ENCODE measurements at regions not wholly inside any gene's neighbourhood (a gene's known extent, or its start where the extent isn't known, plus 50 kb on each side); places are given as distances from the start of the nearest gene placed in this dataset.

DNA sequence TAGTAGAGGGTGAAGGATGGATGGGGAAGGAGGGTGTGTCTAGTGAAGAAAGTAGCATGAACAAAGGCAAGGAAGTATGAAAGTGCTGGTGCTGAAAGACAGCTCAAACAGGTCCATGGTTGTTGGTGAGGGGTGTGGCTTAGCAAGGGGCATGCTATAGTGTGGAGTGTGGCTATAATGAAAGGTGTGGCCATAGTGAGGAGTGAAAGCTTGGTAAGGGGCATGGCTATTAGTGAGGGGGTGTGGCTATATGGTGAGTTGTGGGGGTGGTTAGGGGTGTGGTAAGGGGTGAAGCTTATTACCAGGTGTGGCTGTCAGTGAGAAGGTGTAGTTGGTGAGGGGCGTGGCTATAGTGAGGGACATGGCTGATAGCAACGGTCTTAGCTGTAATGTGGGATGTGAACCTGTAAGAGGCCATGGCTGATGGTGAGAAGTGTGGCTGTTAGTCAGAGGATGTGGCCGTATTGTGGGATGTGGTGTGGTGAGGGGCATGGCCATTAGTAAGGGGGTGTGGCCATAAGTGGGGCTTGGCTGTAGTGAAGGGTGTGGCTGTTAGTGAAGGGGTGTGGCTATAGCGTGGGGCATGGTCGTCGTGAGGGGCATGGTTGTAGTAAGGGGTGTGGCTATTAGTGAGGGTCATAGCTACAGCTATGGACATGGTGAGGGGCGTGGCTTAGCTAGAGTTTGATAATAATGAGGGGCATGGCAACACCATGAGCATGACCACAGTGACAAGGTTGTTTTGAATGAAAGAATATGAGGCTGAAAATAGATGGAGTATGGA, 549.6 kb downstream of the FBXO15 start:
- H3K36me3 Mint-ChIP-seq, result no peaks in the 10 kb centered on the region
- no peak for DNase-seq
- ChIA-PET CTCF (no interaction called here), POLR2A (no interaction called here)
- H3K9me3 Mint-ChIP-seq, result peaks cover 7 to 22% (median 12%) of the 10 kb centered on the region in 5 donors
- no peaks in the 10 kb centered on the region for H3K4me1 Mint-ChIP-seq
- H3K27ac ChIP-seq (ENCODE audit: low read depth, low read length), result no peak overlapping the region
- no peaks in the 10 kb centered on the region for H3K27me3 ChIP-seq (ENCODE audit: insufficient read depth, low read length, poor library complexity, severe bottlenecking)
- no peaks in the 10 kb centered on the region for H3K27me3 Mint-ChIP-seq
- no peaks in the 10 kb centered on the region for H3K36me3 ChIP-seq (ENCODE audit: insufficient read depth, low read length)
- no peaks in the 10 kb centered on the region for H3K4me1 ChIP-seq (ENCODE audit: insufficient read depth, low read length)
- no peak overlapping the region for H3K4me3 ChIP-seq (ENCODE audit: low read length)
- H3K4me3 Mint-ChIP-seq, result no peak overlapping the region
- no peak overlapping the region for H3K27ac Mint-ChIP-seq
- H3K9me3 ChIP-seq (ENCODE audit: low read length), result no peaks in the 10 kb centered on the region

GRCh38 chr18:73594749-73595148, 552.9 kb downstream of the FBXO15 start:
- H3K27ac ChIP-seq (ENCODE audit: low read depth, low read length), result no peak overlapping the region
- no peaks in the 10 kb centered on the region for H3K27me3 ChIP-seq (ENCODE audit: insufficient read depth, low read length, poor library complexity, severe bottlenecking)
- H3K4me3 ChIP-seq (ENCODE audit: low read length), result no peak overlapping the region
- no peaks in the 10 kb centered on the region for H3K36me3 Mint-ChIP-seq
- no peak overlapping the region for H3K27ac Mint-ChIP-seq
- H3K4me1 Mint-ChIP-seq, result no peaks in the 10 kb centered on the region
- CTCF ChIA-PET, result no interaction called here
- no peaks in the 10 kb centered on the region for H3K27me3 Mint-ChIP-seq
- peaks cover 7 to 29% (median 12%) of the 10 kb centered on the region in 5 donors for H3K9me3 Mint-ChIP-seq
- POLR2A ChIA-PET, result no interaction called here
- H3K36me3 ChIP-seq (ENCODE audit: insufficient read depth, low read length), result no peaks in the 10 kb centered on the region
- no peaks in the 10 kb centered on the region for H3K4me1 ChIP-seq (ENCODE audit: insufficient read depth, low read length)
- no peaks in the 10 kb centered on the region for H3K9me3 ChIP-seq (ENCODE audit: low read length)
- H3K4me3 Mint-ChIP-seq, result no peak overlapping the region
- DNase-seq, result no peak

GRCh38 chr18:73593207-73593606, 554.4 kb downstream of the FBXO15 start:
- ChIA-PET POLR2A (no interaction called here), CTCF (no interaction called here)
- H3K4me3 ChIP-seq (ENCODE audit: low read length), result no peak overlapping the region
- no peaks in the 10 kb centered on the region for H3K9me3 ChIP-seq (ENCODE audit: low read length)
- no peaks in the 10 kb centered on the region for H3K27me3 Mint-ChIP-seq
- H3K27me3 ChIP-seq (ENCODE audit: insufficient read depth, low read length, poor library complexity, severe bottlenecking), result no peaks in the 10 kb centered on the region
- DNase-seq, result no peak
- no peaks in the 10 kb centered on the region for H3K4me1 ChIP-seq (ENCODE audit: insufficient read depth, low read length)
- H3K36me3 Mint-ChIP-seq, result no peaks in the 10 kb centered on the region
- no peaks in the 10 kb centered on the region for H3K4me1 Mint-ChIP-seq
- H3K9me3 Mint-ChIP-seq, result peaks cover under 1 to 24% (median 7%) of the 10 kb centered on the region in 5 donors
- no peak overlapping the region for H3K27ac ChIP-seq (ENCODE audit: low read depth, low read length)
- no peak overlapping the region for H3K27ac Mint-ChIP-seq
- H3K36me3 ChIP-seq (ENCODE audit: insufficient read depth, low read length), result no peaks in the 10 kb centered on the region
- no peak overlapping the region for H3K4me3 Mint-ChIP-seq

- Histone ChIP-seq H3K4me3 (ENCODE audit: low read length) (no peak overlapping the region), H3K9me3 (ENCODE audit: low read length) (no peaks in the 10 kb centered on the region), H3K36me3 (ENCODE audit: insufficient read depth, low read length) (no peaks in the 10 kb centered on the region), H3K4me1 (ENCODE audit: insufficient read depth, low read length) (no peaks in the 10 kb centered on the region), H3K27ac (ENCODE audit: low read depth, low read length) (no peak overlapping the region), H3K27me3 (ENCODE audit: insufficient read depth, low read length, poor library complexity, severe bottlenecking) (no peaks in the 10 kb centered on the region)
- peaks cover 0 to 19% (median 7%) of the 10 kb centered on the region in 5 donors for H3K9me3 Mint-ChIP-seq
- no peaks in the 10 kb centered on the region for H3K36me3 Mint-ChIP-seq
- H3K27ac Mint-ChIP-seq, result no peak overlapping the region
- no peaks in the 10 kb centered on the region for H3K4me1 Mint-ChIP-seq
- ChIA-PET CTCF (no interaction called here), POLR2A (no interaction called here)
- H3K27me3 Mint-ChIP-seq, result no peaks in the 10 kb centered on the region
- no peak for DNase-seq
- H3K4me3 Mint-ChIP-seq, result no peak overlapping the region
These were observed 556.7 kb downstream of the FBXO15 start for GRCh38 chr18:73590950-73591349.

DNA sequence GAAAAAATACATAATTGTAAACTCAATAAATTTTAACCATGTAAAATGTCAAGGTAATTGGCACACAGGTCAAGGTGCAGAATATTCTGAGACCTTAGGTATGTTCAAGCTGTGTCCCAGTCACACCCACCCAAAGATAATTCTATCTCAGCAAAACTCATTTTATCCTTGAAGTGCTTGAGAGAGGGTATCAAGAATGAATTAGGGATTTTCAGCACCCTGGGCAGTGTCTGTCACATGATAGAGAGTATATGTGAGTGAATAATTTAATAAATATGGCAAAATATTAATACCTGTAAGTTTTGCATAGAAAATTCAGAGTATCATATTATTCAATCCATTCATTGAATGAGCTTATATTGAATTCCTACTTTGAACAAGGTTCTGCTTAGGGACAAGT, 567.9 kb downstream of the FBXO15 start:
- no peak for DNase-seq
- no peaks in the 10 kb centered on the region for H3K36me3 ChIP-seq (ENCODE audit: insufficient read depth, low read length)
- no peak overlapping the region for H3K27ac Mint-ChIP-seq
- peaks cover 0 to 33% (median 5%) of the 10 kb centered on the region in 5 donors for H3K9me3 Mint-ChIP-seq
- POLR2A ChIA-PET, result no interaction called here
- no peaks in the 10 kb centered on the region for H3K9me3 ChIP-seq (ENCODE audit: low read length)
- no peaks in the 10 kb centered on the region for H3K4me1 ChIP-seq (ENCODE audit: insufficient read depth, low read length)
- no peaks in the 10 kb centered on the region for H3K27me3 ChIP-seq (ENCODE audit: insufficient read depth, low read length, poor library complexity, severe bottlenecking)
- no peaks in the 10 kb centered on the region for H3K4me1 Mint-ChIP-seq
- no peak overlapping the region for H3K4me3 Mint-ChIP-seq
- CTCF ChIA-PET, result no interaction called here
- H3K27me3 Mint-ChIP-seq, result no peaks in the 10 kb centered on the region
- no peaks in the 10 kb centered on the region for H3K36me3 Mint-ChIP-seq
- no peak overlapping the region for H3K27ac ChIP-seq (ENCODE audit: low read depth, low read length)
- no peak overlapping the region for H3K4me3 ChIP-seq (ENCODE audit: low read length)

GRCh38 chr18:73577365-73577764, 570.3 kb downstream of the FBXO15 start:
- Mint-ChIP-seq H3K27me3 (no peaks in the 10 kb centered on the region), H3K27ac (no peak overlapping the region), H3K9me3 (peaks cover 0 to 29% (median 6%) of the 10 kb centered on the region in 5 donors), H3K36me3 (no peaks in the 10 kb centered on the region), H3K4me3 (no peak overlapping the region), H3K4me1 (no peaks in the 10 kb centered on the region)
- no peak for DNase-seq
- H3K9me3 ChIP-seq (ENCODE audit: low read length), result no peaks in the 10 kb centered on the region
- no peaks in the 10 kb centered on the region for H3K36me3 ChIP-seq (ENCODE audit: insufficient read depth, low read length)
- POLR2A ChIA-PET, result no interaction called here
- CTCF ChIA-PET, result no interaction called here
- no peaks in the 10 kb centered on the region for H3K27me3 ChIP-seq (ENCODE audit: insufficient read depth, low read length, poor library complexity, severe bottlenecking)
- no peak overlapping the region for H3K27ac ChIP-seq (ENCODE audit: low read depth, low read length)
- H3K4me3 ChIP-seq (ENCODE audit: low read length), result no peak overlapping the region
- no peaks in the 10 kb centered on the region for H3K4me1 ChIP-seq (ENCODE audit: insufficient read depth, low read length)

DNA sequence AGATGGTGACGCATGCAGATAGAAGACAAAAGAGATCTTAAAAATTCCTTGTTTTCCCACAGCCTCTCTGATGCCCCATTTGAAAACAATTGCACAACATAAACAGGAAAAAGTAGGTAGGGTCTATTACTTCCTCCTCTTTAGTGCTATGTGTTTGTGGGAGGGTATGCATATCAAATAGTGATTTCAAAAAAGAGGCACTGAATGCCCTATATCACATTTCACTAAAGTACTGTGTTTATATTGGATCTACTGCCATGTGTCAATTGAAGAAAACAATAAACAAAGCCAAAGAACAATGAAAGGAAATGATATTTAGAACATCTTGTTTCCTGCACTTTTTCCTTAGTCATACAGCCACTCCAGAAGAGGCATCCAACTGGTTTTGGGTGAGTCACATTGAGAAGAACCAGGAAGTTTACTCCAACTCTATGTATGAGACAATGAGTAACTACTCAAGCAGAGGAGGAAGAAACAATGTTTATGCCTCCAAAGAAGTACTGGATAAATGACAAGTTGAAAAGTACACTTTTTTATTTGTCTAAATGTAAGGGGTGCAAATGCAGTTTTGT, 583.6 kb downstream of the FBXO15 start:
- POLR2A ChIA-PET, result no interaction called here
- Histone ChIP-seq H3K9me3 (ENCODE audit: low read length) (no peaks in the 10 kb centered on the region), H3K4me1 (ENCODE audit: insufficient read depth, low read length) (no peaks in the 10 kb centered on the region), H3K4me3 (ENCODE audit: low read length) (no peak overlapping the region), H3K27me3 (ENCODE audit: insufficient read depth, low read length, poor library complexity, severe bottlenecking) (no peaks in the 10 kb centered on the region), H3K36me3 (ENCODE audit: insufficient read depth, low read length) (no peaks in the 10 kb centered on the region), H3K27ac (ENCODE audit: low read depth, low read length) (no peak overlapping the region)
- CTCF ChIA-PET, result no interaction called here
- Mint-ChIP-seq H3K27ac (no peak overlapping the region), H3K36me3 (no peaks in the 10 kb centered on the region), H3K4me1 (no peaks in the 10 kb centered on the region), H3K27me3 (no peaks in the 10 kb centered on the region), H3K9me3 (peaks cover 0 to 12% (median 9%) of the 10 kb centered on the region in 5 donors), H3K4me3 (no peak overlapping the region)
- DNase-seq, result no peak

- Histone ChIP-seq H3K27ac (ENCODE audit: low read depth, low read length) (no peak overlapping the region), H3K27me3 (ENCODE audit: insufficient read depth, low read length, poor library complexity, severe bottlenecking) (no peaks in the 10 kb centered on the region), H3K9me3 (ENCODE audit: low read length) (no peaks in the 10 kb centered on the region), H3K4me3 (ENCODE audit: low read length) (no peak overlapping the region), H3K36me3 (ENCODE audit: insufficient read depth, low read length) (no peaks in the 10 kb centered on the region), H3K4me1 (ENCODE audit: insufficient read depth, low read length) (no peaks in the 10 kb centered on the region)
- Mint-ChIP-seq H3K4me3 (no peak overlapping the region), H3K36me3 (no peaks in the 10 kb centered on the region), H3K27ac (no peak overlapping the region), H3K27me3 (no peaks in the 10 kb centered on the region), H3K9me3 (peaks cover 0 to 12% (median 9%) of the 10 kb centered on the region in 5 donors), H3K4me1 (no peaks in the 10 kb centered on the region)
- CTCF ChIA-PET, result no interaction called here
- POLR2A ChIA-PET, result no interaction called here
- DNase-seq, result no peak
These were observed 584.3 kb downstream of the FBXO15 start for GRCh38 chr18:73563345-73563744.
